Right lobe of liver (tissue), 6 donors: ENCODE measurements at regions not wholly inside any gene's neighbourhood (a gene's known extent, or its start where the extent isn't known, plus 50 kb on each side); places are given as distances from the start of the nearest gene placed in this dataset.

Experiments
- ATAC-seq, 4 donors: fragments of 200-7000 bp; cut with Tn5 transposase; one replicate each; pipeline ENCODE4 v1.9.1; 2020; ENCODE audit warnings: mild to moderate bottlenecking in 4 of 4, moderate library complexity in 4 of 4
- DNase-seq, 3 donors: peaks; one replicate each; pipeline ENCODE4 v3.0.0-alpha.2; 2020
- H3K27ac ChIP-seq, 3 donors: fragments of 200-600 bp; one replicate each; pipeline ENCODE4 v1.8.0; 2022
- H3K27me3 ChIP-seq, 2 donors: fragments of 200-600 bp; one replicate each; pipeline ENCODE4 v1.8.0; 2022
- H3K36me3 ChIP-seq, 4 donors: fragments of 200-600 bp; sonication (generic) in 1 of 4; one replicate each; pipeline versions ENCODE4 v1.5.1 to v1.8.0; 2017 to 2022; ENCODE audit warnings: control low read depth in 1 of 4
- H3K4me1 ChIP-seq, 4 donors: fragments of 200-600 bp; sonication (generic) in 1 of 4; one replicate each; pipeline versions ENCODE4 v1.5.1 to v1.8.0; 2017 to 2022; ENCODE audit warnings: control low read depth in 1 of 4
- H3K4me3 ChIP-seq, 3 donors: fragments of 200-600 bp; one replicate each; pipeline ENCODE4 v1.8.0; 2022
- H3K9me3 ChIP-seq, 4 donors: fragments of 200-600 bp; sonication (generic) in 1 of 4; one replicate each; pipeline versions ENCODE4 v1.5.1 to v1.8.0; 2017 to 2022; ENCODE audit warnings: control low read depth in 1 of 4
- POLR2A ChIP-seq: fragments of 450-650 bp; IDR thresholded peaks from one replicate; pipeline ENCODE4 v1.6.1; 2017; ENCODE audit warnings: antibody characterized with exemption, mild to moderate bottlenecking
- WGBS: methylation state at CpG from one replicate; pipeline ENCODE4 v1.1.6; 2018; ENCODE audit warnings: low coverage, low lambda C conversion rate; ENCODE audit not compliant: insufficient coverage; ENCODE audit errors: missing lambda C conversion rate; 5-methylcytosine and 5-hydroxymethylcytosine counted together
- intact Hi-C, 2 donors: fragments of 100-400 bp; cut with DNase I; formaldehyde crosslinking; loops; one replicate each; pipeline versions ENCODE4 v1.11.2 to v1.14.1; 2022
- TF ChIP-seq, protein P1 (sequence below), 4 donors: fragments of 200-600 bp in 3 of 4; fragments of 450-650 bp in 1 of 4; IDR thresholded peaks; one replicate each; pipeline versions ENCODE4 v1.5.1 to v1.8.0; 2016 to 2022; ENCODE audit warnings: antibody characterized with exemption in 4 of 4, mild to moderate bottlenecking in 2 of 4
- donor health status: DM: no; HTN: yes; CAD: no.
- donor health status: DM: no; HTN: no; CAD: no.
- donor health status: DM: no; HTN: no; CAD: no.
- donor health status: DM: no; HTN: yes; CAD: no.
- donor health status: DM: no; HTN: yes; CAD: no.

DNA sequence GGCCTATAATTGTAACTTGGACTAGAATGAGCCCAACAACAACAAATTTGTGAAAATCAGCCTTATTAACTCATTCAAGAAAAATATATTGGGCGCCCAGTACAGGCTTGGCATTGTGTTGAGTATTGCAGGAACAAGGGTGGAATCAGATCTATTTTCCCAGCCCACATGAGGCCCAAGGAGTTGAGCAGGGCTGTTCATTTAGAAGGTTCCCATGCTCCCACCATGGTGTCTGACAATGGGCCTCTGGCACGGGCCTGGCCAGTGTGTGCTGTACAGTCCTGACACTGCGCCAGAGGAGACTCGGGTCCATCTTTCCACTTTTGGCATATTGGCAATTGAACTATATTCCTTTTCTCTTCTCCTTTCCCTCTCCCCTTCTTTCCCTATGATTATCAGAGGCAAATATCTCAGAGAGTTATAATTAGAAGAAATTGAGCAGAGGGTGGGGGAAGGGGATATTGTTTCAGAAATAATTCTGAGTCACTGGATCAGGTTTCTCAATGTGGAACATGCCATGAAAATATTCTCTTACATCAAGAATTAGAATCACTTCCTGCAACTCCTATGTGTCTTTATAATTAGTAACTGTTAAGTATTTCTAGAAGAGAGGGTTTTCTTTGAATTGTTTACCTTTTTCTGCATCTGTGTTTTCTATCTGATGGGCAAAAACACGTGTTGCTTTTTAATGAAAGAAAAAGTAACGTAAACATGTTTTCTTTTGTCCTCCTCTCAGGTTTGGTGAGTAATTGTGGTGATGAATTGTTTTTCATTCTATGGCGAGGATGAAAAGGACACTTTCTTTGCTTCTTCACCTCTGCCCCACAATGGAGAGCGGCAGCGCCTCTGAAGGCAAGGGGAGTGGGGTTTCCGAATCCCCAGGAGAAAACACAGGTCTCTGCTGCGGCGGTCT is 209.4 kb downstream of the FOXA2 start:
- ATAC-seq: no peak
- 77% methylated on average over 11 of the region's 12 CpGs for WGBS
- no peaks in the 10 kb centered on the region for H3K36me3 ChIP-seq
- intact Hi-C loops: no loop called here
- H3K27ac ChIP-seq: no peak overlapping the region
- no peaks in the 10 kb centered on the region for H3K27me3 ChIP-seq
- no peak for TF ChIP-seq POLR2A
- TF ChIP-seq, protein P1, sequence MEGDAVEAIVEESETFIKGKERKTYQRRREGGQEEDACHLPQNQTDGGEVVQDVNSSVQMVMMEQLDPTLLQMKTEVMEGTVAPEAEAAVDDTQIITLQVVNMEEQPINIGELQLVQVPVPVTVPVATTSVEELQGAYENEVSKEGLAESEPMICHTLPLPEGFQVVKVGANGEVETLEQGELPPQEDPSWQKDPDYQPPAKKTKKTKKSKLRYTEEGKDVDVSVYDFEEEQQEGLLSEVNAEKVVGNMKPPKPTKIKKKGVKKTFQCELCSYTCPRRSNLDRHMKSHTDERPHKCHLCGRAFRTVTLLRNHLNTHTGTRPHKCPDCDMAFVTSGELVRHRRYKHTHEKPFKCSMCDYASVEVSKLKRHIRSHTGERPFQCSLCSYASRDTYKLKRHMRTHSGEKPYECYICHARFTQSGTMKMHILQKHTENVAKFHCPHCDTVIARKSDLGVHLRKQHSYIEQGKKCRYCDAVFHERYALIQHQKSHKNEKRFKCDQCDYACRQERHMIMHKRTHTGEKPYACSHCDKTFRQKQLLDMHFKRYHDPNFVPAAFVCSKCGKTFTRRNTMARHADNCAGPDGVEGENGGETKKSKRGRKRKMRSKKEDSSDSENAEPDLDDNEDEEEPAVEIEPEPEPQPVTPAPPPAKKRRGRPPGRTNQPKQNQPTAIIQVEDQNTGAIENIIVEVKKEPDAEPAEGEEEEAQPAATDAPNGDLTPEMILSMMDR (IDR thresholded peaks at IDR 0.05): no peak
- H3K4me3 ChIP-seq: no peak overlapping the region
- no peak for DNase-seq
- no peaks in the 10 kb centered on the region for H3K4me1 ChIP-seq
- H3K9me3 ChIP-seq: no peaks in the 10 kb centered on the region

- no peak for DNase-seq
- no peaks in the 10 kb centered on the region for H3K9me3 ChIP-seq
- no peaks in the 10 kb centered on the region for H3K4me1 ChIP-seq
- H3K36me3 ChIP-seq: no peaks in the 10 kb centered on the region
- H3K27me3 ChIP-seq: no peaks in the 10 kb centered on the region
- ATAC-seq: no peak
- no peak overlapping the region for H3K27ac ChIP-seq
- 81% methylated on average over 3 of the region's 3 CpGs for WGBS
- no peak overlapping the region for H3K4me3 ChIP-seq
- TF ChIP-seq, protein P1 (IDR thresholded peaks at IDR 0.05): no peak
- no peak for TF ChIP-seq POLR2A
- intact Hi-C loops: no loop called here
Observed at GRCh38 chr20:22374066-22374465, 210.3 kb downstream of the FOXA2 start.

- no peak for TF ChIP-seq POLR2A
- TF ChIP-seq, protein P1 (IDR thresholded peaks at IDR 0.05): no peak
- DNase-seq: no peak
- no peak for ATAC-seq
- H3K4me1 ChIP-seq: no peaks in the 10 kb centered on the region
- H3K4me3 ChIP-seq: no peak overlapping the region
- no peaks in the 10 kb centered on the region for H3K36me3 ChIP-seq
- WGBS: 87% methylated on average over 5 of the region's 5 CpGs
- intact Hi-C loops: no loop called here
- H3K9me3 ChIP-seq: no peaks in the 10 kb centered on the region
- H3K27me3 ChIP-seq: no peaks in the 10 kb centered on the region
- H3K27ac ChIP-seq: no peak overlapping the region
Observed at GRCh38 chr20:22373164-22373895, 211.0 kb downstream of the FOXA2 start.

DNA sequence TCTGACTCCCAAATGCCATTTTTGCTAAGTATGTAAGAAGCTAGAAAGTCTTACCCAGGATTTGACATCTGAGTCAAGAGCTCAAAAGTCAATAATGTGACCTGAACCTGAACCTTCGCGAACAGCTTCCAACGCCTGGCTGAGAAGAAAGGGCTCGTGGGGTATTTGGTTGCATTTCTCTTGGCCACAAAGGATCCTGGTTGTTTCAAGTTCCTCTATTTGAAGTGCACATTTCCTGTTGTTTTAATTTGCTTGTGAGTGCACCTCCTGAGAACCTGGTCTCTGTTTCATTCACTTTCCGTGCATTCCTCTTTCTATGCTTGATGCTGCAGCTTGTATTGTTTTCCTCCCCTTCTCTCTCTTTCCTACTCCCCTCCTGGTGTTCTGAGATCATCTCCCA is 212.5 kb downstream of the FOXA2 start:
- WGBS: 63% methylated on average over 4 of the region's 5 CpGs
- no peak overlapping the region for H3K27ac ChIP-seq
- no peak for DNase-seq
- no peak overlapping the region for H3K4me3 ChIP-seq
- no peaks in the 10 kb centered on the region for H3K9me3 ChIP-seq
- TF ChIP-seq POLR2A: no peak
- TF ChIP-seq, protein P1 (IDR thresholded peaks at IDR 0.05): no peak
- no peaks in the 10 kb centered on the region for H3K27me3 ChIP-seq
- no peaks in the 10 kb centered on the region for H3K4me1 ChIP-seq
- intact Hi-C loops: no loop called here
- no peaks in the 10 kb centered on the region for H3K36me3 ChIP-seq
- no peak for ATAC-seq
